ENCODE measurements at regions not wholly inside any gene's neighbourhood (a gene's known extent, or its start where the extent isn't known, plus 50 kb on each side); places are given as distances from the start of the nearest gene placed in this dataset.

DNA sequence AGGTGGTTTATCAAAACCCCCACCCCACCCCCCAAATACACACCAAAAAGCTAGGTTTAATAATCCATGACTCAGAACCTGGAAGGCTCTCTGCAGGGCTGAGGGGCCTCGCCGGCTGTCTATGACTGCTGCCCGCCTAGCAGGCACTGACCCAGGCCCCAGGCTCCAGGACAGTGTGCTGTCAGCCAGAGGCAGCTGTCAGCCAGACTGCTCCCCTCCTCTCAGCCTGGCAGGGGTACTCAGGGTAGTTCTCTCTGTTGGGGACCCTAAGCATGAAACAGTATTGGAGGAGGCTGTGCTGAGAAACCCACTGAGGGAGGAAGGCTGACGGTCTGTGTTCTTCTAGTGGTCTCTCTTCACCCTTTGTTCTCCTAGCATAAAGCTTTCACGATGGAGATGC, 90.3 kb downstream of the CCDC185 start:
- ATAC-seq (ENCODE audit: poor library complexity), result no peak
- intact Hi-C loops (cut with DNase I), result no loop called here
- no peak for DNase-seq

DNA sequence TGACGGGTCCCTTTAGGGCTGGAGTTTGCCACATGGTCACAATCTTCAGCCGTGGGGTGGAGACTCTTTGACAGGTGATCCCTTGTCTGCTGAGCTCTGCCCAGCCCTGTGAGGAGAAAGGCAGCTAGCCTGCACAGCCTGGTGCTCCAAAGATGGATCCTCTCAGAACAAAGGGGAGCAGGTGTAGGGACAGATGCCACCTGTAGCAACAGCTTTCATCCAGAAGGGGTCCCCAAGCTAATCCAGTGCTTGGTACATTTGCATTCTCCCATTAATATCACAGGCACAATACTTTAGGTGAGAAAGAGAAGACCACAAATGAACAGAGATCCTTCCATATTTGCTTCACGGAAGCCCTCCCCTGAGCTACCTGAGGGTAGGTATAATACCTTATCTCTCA, 93.2 kb downstream of the CCDC185 start:
- DNase-seq (no peak), ATAC-seq (ENCODE audit: poor library complexity) (no peak)
- intact Hi-C loops (cut with DNase I), result no loop called here

DNA sequence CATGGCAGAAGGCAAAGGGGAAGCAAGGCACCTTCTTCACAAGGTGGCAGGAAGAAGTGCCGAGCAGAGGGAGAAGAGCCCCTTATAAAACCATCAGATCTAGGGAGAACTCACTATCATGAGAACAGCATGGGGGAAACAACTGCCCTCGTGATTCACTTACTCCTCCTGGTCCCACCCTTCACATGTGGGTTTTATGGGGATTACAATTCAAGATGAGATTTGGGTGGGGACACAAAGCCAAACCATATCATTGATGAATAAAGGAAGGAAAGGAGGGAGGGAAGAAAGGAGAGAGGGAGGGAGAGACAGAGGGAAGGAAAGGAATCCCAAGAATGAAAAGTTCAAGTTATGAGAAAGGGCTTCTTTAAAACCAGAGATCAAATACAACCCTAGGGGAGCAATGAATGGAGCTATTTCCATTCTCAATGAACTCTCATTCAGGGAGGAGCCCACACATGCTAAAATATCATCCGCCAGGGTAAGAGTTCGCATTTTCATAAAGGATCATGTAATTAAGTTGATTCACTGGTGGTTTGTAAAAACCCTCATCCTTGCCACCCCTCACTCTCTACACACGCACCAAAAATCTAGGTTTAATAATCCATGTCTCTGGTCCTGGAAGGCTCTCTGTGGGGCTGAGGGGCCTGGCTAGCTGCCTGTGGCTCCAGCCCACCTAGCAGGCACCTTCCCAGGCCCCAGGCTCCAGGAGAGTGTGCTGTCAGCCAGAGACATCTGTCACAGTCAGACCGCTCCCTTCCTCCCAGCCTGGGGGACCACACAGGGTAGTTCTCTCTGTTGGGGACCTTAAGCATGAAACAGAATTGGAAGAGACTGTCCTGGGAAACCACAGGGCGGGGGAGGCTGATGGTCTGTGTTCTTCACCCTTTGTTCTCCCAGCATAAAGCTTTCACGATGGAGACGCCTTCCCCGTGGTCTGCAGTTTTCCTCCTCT, 94.0 kb downstream of the CCDC185 start:
- DNase-seq, result no peak

DNA sequence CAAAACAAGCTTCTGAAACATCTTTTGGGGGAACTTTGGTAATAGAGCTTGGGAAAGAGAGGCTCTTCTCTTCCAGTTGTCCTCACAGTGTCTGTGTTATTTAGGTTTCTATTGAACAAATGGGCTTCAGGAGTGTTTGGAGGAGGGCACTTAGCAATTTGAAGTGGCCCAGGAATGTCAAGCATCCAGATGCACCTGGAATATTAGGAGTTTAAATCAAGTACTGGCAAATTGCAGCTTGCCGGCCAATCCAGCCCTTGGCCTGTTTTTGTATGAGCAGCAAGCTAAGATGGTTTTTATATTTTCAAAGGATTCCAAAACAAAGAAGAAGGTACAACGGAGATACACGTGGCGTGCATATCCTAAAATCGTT, 94.7 kb downstream of the CCDC185 start:
- DNase-seq (no peak), ATAC-seq (ENCODE audit: poor library complexity) (no peak)
- intact Hi-C loops (cut with DNase I), result no loop called here

More for the DNA sequence above, 94.0 kb downstream of the CCDC185 start:
- ATAC-seq (ENCODE audit: poor library complexity), result no peak
- intact Hi-C loops (cut with DNase I), result no loop called here

DNA sequence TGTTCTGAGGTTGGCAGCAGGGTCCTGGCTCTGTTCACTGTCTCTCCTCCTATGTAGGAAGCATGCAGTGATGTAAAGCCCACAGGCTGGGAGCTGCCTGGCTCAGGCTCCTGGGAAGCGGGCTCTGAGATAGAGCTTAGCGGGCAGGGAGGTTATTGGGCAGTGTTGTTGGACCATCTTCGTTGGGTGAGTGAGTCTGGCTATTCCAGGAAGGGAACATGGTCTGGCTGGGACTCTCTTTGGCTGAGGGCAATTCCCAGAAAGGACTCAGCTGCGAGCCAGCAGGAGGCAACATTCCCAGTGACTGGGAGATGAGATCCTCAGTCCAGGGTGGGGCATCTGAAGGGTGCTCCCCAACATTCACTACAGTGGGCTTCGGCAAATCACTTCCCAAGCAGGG, 96.2 kb downstream of the CCDC185 start:
- ATAC-seq (ENCODE audit: poor library complexity) (no peak), DNase-seq (no peak)
- intact Hi-C loops (cut with DNase I), result no loop called here

DNA sequence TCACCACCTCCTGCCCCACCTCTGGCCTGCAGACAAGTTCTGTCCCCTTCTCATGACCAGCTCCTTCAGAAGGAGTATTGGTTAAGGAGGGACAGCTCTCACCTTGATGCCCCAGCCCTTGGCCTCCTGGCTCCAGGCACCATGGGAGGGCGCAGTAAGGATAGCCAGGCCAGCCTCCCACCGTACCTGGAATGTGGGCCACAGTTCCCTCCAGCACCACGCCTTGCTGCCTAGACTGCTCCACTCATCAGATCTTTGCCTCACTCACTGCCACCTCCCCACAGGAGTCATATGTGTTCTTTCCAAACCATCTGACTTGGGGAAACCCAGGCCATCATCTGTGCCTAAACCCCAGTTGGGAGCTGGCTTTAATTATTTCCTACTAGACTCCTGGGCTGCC, 97.0 kb downstream of the CCDC185 start:
- no peak for ATAC-seq (ENCODE audit: poor library complexity)
- intact Hi-C loops (cut with DNase I), result no loop called here
- DNase-seq, result no peak

Data from Right ventricle myocardium superior (tissue), 1 donor.